Body of pancreas (tissue), 4 donors: ENCODE measurements at regions not wholly inside any gene's neighbourhood (a gene's known extent, or its start where the extent isn't known, plus 50 kb on each side); places are given as distances from the start of the nearest gene placed in this dataset.

ENCODE experiments used
- CTCF ChIP-seq, 7 experiments: fragments of 450-650 bp in 4 of 7; fragments of 200-600 bp in 3 of 7; sonication (generic) in 3 of 7; IDR thresholded peaks; one replicate each; pipeline ENCODE4 v1.5.1; 2016 to 2019; ENCODE audit warnings: antibody characterized with exemption in 7 of 7
- POLR2A ChIP-seq, 3 donors: fragments of 450-650 bp; IDR thresholded peaks; one replicate each; pipeline ENCODE4 v1.6.1; 2016; ENCODE audit warnings: antibody characterized with exemption in 3 of 3, mild to moderate bottlenecking in 2 of 3

GRCh38 chr15:31516440-31516839 is 189.8 kb downstream of the KLF13 start:
- TF ChIP-seq CTCF (IDR thresholded peaks at IDR 0.05): no peak
- TF ChIP-seq POLR2A (IDR thresholded peaks at IDR 0.05): no peak
